ENCODE measurements at regions not wholly inside any gene's neighbourhood (a gene's known extent, or its start where the extent isn't known, plus 50 kb on each side); places are given as distances from the start of the nearest gene placed in this dataset.

DNA sequence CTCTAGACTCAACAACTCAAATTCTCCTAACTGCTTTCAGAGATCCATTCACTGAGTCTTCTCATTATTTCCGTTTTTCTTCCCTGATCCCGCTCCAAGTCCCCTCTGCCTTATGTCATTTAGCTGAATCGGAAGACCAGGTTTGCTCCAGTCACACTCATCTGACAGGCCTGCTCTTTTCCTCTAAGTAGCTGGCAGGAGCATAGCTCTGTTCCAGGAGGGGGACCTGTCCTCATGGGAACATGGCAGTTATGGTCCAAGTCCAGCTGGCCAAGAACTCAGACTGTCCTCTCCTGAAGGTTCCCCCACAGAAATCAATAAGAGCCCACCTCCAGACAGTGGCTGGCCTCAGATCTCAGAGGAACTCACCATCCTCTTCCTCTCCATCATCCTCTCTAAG is 130.9 kb upstream of the SERP2 start:
- no peak for DNase-seq (ENCODE audit: low read depth, low spot score)

DNA sequence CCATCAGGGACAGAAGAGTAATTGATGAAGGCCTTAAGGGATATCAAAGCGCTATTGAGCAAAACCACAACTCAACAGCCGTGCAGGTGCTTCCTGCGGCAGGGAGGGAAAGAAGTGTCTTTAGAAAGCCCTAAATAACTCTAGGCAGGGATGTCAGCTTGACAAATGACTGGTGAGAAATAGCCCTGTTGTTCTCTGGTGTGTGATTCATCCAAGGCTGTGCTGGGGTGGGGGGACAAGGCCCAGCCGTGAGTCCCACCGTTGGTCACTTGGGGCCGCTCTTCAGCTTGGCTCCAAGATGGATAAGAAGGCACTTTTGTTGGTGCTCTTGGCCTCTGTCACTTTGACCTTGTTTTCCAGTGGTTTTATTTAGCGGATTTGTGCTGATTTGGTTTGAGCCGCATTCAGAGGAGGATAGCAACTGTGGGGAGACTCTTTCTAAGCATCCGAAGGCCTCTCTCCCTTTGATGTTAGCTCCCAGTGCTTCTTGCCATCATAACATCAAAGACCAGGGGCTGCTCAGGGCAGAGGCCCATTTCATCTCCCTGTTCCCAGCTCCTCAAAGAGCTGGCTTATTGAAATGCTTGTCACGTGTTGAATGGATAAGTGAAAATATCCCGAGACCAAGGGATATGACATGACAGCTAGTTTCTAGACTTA is 130.3 kb upstream of the SERP2 start:
- DNase-seq (ENCODE audit: low read depth, low spot score) = no peak

- no peak for DNase-seq (ENCODE audit: low read depth, low spot score)
Measured at GRCh38 chr13:44244288-44244687, 129.3 kb upstream of the SERP2 start.

GRCh38 chr13:44249431-44249836 is 124.2 kb upstream of the SERP2 start:
- DNase-seq (ENCODE audit: low read depth, low spot score) = peak; percentile 84

GRCh38 chr13:44252938-44253337 is 120.7 kb upstream of the SERP2 start:
- DNase-seq (ENCODE audit: low read depth, low spot score) = no peak

- no peak for DNase-seq (ENCODE audit: low read depth, low spot score)
Measured at GRCh38 chr13:44255771-44256364, 117.8 kb upstream of the SERP2 start.

- DNase-seq (ENCODE audit: low read depth, low spot score) = no peak
Measured at GRCh38 chr13:44257796-44258195, 115.8 kb upstream of the SERP2 start.

GRCh38 chr13:44259045-44260027 is 114.3 kb upstream of the SERP2 start:
- no peak for DNase-seq (ENCODE audit: low read depth, low spot score)

- no peak for DNase-seq (ENCODE audit: low read depth, low spot score)
Measured at GRCh38 chr13:44260336-44260735, 113.3 kb upstream of the SERP2 start.

DNA sequence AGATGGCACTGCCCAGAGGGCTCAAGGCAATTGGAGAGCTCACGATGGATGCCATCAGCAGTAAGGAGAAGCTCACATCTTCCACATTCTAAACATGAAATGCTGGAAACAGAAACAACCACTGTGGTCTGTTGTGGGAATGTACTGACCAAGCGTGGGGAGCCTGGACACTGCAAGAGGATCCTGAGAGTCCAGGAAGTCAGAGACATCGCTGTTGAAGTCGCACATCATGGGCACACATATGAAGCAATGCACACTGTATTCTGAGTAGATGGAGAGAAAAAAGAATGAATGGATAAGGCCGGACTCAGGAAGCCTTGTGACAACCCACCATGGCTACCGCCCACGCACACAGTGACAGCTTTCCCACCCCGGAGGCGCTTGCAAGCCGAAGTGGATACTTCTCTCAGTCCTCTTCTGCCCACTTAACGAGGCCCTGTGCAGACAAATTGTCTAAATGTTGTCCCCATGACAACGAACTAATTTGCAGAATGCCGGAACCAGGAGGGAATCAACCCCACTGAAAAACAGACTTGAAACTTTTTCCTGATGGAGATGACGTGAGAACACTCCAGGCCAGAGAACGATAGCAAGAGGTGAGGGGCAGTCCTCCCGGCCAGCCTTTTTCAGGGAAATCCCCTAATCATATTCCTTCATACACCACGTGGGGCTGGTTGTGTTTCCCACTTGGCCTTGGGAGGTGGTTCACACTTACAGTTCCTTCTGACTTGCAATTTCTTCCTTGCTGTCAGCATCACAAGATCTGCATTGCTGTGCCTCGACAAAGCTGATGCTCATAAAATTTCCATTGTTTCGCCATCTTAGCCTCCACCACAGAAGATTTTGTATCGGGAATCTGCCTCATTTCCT is 109.6 kb upstream of the SERP2 start:
- DNase-seq (ENCODE audit: low read depth, low spot score) = no peak

DNA sequence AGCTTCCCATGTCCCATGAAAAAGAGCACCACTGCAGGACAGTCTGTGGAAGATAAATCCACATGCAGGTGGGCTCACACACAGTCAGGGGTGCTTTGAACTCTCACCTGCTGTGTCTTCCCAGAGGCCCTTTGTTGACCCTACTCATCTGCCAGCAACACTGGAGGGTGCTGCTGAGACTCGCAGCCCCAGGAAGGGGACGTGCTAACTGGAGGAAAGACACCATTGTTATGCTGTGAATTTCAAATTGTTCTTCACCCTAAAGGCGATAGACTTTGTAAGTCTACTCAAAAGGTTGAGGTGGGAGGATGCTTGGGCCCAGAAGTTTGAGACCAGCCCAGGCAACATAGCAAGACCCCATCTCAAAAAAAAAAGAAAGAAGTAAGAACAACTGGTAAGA is 107.3 kb upstream of the SERP2 start:
- DNase-seq (ENCODE audit: low read depth, low spot score) = no peak

DNA sequence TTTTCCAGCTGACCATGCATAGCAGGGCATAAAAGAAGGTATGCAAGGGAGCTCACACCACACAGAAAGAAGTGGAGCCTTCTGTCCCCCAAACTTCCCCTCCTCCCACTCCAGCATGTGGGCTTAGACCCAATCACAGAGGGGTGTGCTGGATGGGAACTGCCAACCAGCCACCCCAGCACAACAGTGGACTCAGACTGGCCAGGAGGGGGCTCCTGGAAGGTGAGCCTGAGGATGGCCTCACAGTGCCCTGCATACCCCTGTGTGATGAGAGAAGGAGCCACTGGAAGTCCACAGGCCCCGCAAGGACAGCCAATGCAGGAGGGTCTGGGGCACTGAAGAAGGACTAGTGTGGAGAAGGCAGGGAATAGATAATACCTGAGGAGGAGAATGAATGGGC is 106.9 kb upstream of the SERP2 start:
- no peak for DNase-seq (ENCODE audit: low read depth, low spot score)

- DNase-seq (ENCODE audit: low read depth, low spot score) = no peak
Measured at GRCh38 chr13:44267203-44267602, 106.4 kb upstream of the SERP2 start.

GRCh38 chr13:44267980-44268379 is 105.6 kb upstream of the SERP2 start:
- no peak for DNase-seq (ENCODE audit: low read depth, low spot score)

- no peak for DNase-seq (ENCODE audit: low read depth, low spot score)
Measured at GRCh38 chr13:44268980-44269379, 104.6 kb upstream of the SERP2 start.

DNA sequence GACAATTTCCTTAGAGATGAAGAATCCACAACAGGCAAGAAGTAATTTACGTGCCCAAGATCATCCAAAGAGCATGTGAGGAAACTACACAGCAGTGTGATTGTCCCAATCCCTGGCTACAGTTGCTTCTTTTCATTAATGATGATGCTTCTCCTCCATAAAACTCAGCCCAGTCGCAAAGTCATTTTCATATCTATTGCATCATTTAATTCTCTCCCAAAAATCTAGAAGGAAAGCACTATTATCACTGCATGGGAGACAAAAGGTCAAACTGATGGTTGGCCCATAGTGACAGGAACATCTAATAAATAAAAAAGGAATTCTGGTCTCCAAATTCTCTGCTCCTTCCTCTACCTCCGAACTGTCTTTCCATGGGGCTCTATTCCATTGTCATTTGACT is 103.5 kb upstream of the SERP2 start:
- DNase-seq (ENCODE audit: low read depth, low spot score) = no peak

GRCh38 chr13:44271031-44271455 is 102.6 kb upstream of the SERP2 start:
- no peak for DNase-seq (ENCODE audit: low read depth, low spot score)

GRCh38 chr13:44271473-44271872 is 102.2 kb upstream of the SERP2 start:
- no peak for DNase-seq (ENCODE audit: low read depth, low spot score)

- no peak for DNase-seq (ENCODE audit: low read depth, low spot score)
Measured at GRCh38 chr13:44271915-44272341, 101.7 kb upstream of the SERP2 start.

- no peak for DNase-seq (ENCODE audit: low read depth, low spot score)
Measured at GRCh38 chr13:44272692-44273091, 100.9 kb upstream of the SERP2 start.

DNA sequence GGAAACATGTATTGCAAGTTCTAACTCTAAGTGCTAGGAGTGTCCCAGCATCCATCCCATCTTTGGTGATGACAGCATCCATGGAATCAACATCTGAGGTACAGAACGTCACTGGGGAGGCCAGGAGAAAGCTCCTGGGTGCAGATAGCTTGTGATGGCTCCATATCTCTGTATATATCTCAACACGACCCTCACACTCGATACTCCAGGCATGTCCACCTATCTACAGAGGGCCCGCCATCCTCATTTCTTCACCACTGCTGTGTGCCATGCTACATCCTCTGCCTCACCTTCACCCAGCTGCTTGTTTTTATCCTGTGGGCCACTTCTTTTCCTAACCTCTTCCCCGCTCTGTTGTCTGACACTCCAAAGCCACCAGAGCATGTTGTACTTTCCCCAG is 100.4 kb upstream of the SERP2 start:
- DNase-seq (ENCODE audit: low read depth, low spot score) = no peak
